GM19468 (cell line): ENCODE measurements at regions not wholly inside any gene's neighbourhood (a gene's known extent, or its start where the extent isn't known, plus 50 kb on each side); places are given as distances from the start of the nearest gene placed in this dataset.
"Not testable (repeated sequence)": the region's sequence is repeated elsewhere in the genome, so short reads cannot be mapped to it uniquely, and the experiment has no call there.

Experiments used
- ATAC-seq: cut with Tn5 transposase; IDR thresholded peaks from one replicate; pipeline ENCODE4 v1.9.1; 2021; ENCODE audit warnings: mild to moderate bottlenecking, moderate library complexity, moderate number of reproducible peaks; ENCODE audit not compliant: unreplicated experiment; ENCODE audit errors: extremely low read depth

GRCh38 chr10:130259380-130259779 is 123.2 kb downstream of the GLRX3 start:
- no peak for ATAC-seq

- ATAC-seq = no peak
Measured at GRCh38 chr10:130261306-130261705, 125.1 kb downstream of the GLRX3 start.

- ATAC-seq = no peak
Measured at GRCh38 chr10:130261766-130262165, 125.6 kb downstream of the GLRX3 start.

GRCh38 chr10:130263289-130263688 is 127.1 kb downstream of the GLRX3 start:
- no peak for ATAC-seq

GRCh38 chr10:130265542-130265941 is 129.4 kb downstream of the GLRX3 start:
- ATAC-seq = no peak

GRCh38 chr10:130282492-130283218 is 146.5 kb downstream of the GLRX3 start:
- ATAC-seq = no peak

- no peak for ATAC-seq
Measured at GRCh38 chr10:130283219-130283545, 147.0 kb downstream of the GLRX3 start.

- ATAC-seq = not testable (repeated sequence)
Measured at GRCh38 chr10:130295761-130296160, 159.6 kb downstream of the GLRX3 start.

GRCh38 chr10:130300608-130301020 is 164.4 kb downstream of the GLRX3 start:
- peak; percentile 15 for ATAC-seq

- ATAC-seq = peak; percentile 34
Measured at GRCh38 chr10:130301021-130301892, 165.1 kb downstream of the GLRX3 start.

GRCh38 chr10:130326954-130327353 is 190.8 kb downstream of the GLRX3 start:
- no peak for ATAC-seq

GRCh38 chr10:130329792-130330191 is 193.6 kb downstream of the GLRX3 start:
- ATAC-seq = no peak

- ATAC-seq = no peak
Measured at GRCh38 chr10:130333185-130333584, 197.0 kb downstream of the GLRX3 start.

GRCh38 chr10:130335336-130335735 is 199.1 kb downstream of the GLRX3 start:
- no peak for ATAC-seq

- no peak for ATAC-seq
Measured at GRCh38 chr10:130336617-130337304, 200.6 kb downstream of the GLRX3 start.

GRCh38 chr10:130337305-130337640 is 201.1 kb downstream of the GLRX3 start:
- ATAC-seq = no peak

GRCh38 chr10:130337696-130338635 is 201.8 kb downstream of the GLRX3 start:
- ATAC-seq = no peak

- ATAC-seq = no peak
Measured at GRCh38 chr10:130338636-130339024, 202.4 kb downstream of the GLRX3 start.

- ATAC-seq = no peak
Measured at GRCh38 chr10:130339091-130339490, 202.9 kb downstream of the GLRX3 start.

GRCh38 chr10:130339911-130340310 is 203.7 kb downstream of the GLRX3 start:
- no peak for ATAC-seq
